Naive thymus-derived CD4-positive, alpha-beta T cell (primary cell): ENCODE measurements at regions not wholly inside any gene's neighbourhood (a gene's known extent, or its start where the extent isn't known, plus 50 kb on each side); places are given as distances from the start of the nearest gene placed in this dataset.

Experiments used
- ATAC-seq: fragments of 150-1000 bp; cut with Tn5 transposase; 2 replicates; pipeline ENCODE4 v1.10.0; 2021; ENCODE audit warnings: mild to moderate bottlenecking, moderate library complexity
- CTCF ChIA-PET: fragments of 350-600 bp; sonication (Branson Sonifier 250); formaldehyde crosslinking; loops from one replicate; lab custom pipeline; 2021; ENCODE audit warnings: antibody characterized with exemption; lab: Charles Lee
- POLR2A ChIA-PET: fragments of 350-600 bp; sonication (Branson Sonifier 250); formaldehyde crosslinking; loops from one replicate; lab custom pipeline; 2021; ENCODE audit warnings: antibody characterized with exemption, inconsistent platforms; lab: Charles Lee
- DNase-seq, 9 donors: peaks; one replicate each; pipeline versions ENCODE4 v3.0.0 to v3.0.0-alpha.2; 2020 to 2022; ENCODE audit warnings: mixed read lengths in 1 of 9
- H3K27ac ChIP-seq: one replicate; pipeline ENCODE4 v1.7.0; 2013; ENCODE audit warnings: mild to moderate bottlenecking, low read depth, low read length, moderate library complexity
- H3K27me3 ChIP-seq, 2 donors: one replicate each; pipeline ENCODE4 v1.7.0; 2013; ENCODE audit warnings: low read length in 2 of 2, mild to moderate bottlenecking in 2 of 2, moderate library complexity in 2 of 2; ENCODE audit not compliant: control insufficient read depth in 2 of 2, insufficient read depth in 2 of 2
- H3K36me3 ChIP-seq, 3 experiments: 1 replicate in 2 of 3; 2 replicates in 1 of 3; pipeline ENCODE4 v1.7.0; 2013; ENCODE audit warnings: low read length in 3 of 3, mild to moderate bottlenecking in 3 of 3, moderate library complexity in 1 of 3; ENCODE audit not compliant: insufficient read depth in 3 of 3, control insufficient read depth in 2 of 3
- H3K4me1 ChIP-seq, 2 donors: one replicate each; pipeline ENCODE4 v1.7.0; 2013; ENCODE audit warnings: low read length in 2 of 2, mild to moderate bottlenecking in 2 of 2, moderate library complexity in 1 of 2; ENCODE audit not compliant: control insufficient read depth in 2 of 2, insufficient read depth in 2 of 2
- H3K4me3 ChIP-seq: 2 replicates; pipeline ENCODE4 v1.7.0; 2013; ENCODE audit warnings: mild to moderate bottlenecking, low read length
- H3K9me3 ChIP-seq, 3 experiments: 1 replicate in 2 of 3; 2 replicates in 1 of 3; pipeline ENCODE4 v1.7.0; 2013; ENCODE audit warnings: low read length in 3 of 3; ENCODE audit not compliant: control insufficient read depth in 2 of 3
- H3K27ac Mint-ChIP-seq, 9 donors: one replicate each; pipeline ENCODE4 v1.8.0; 2020 to 2022; ENCODE audit warnings: mixed read lengths in 9 of 9, mild to moderate bottlenecking in 8 of 9, moderate library complexity in 5 of 9, inconsistent platforms in 2 of 9
- H3K27me3 Mint-ChIP-seq, 5 donors: one replicate each; pipeline ENCODE4 v1.8.0; 2021 to 2022; ENCODE audit warnings: mixed read lengths in 5 of 5, mild to moderate bottlenecking in 1 of 5
- H3K36me3 Mint-ChIP-seq, 5 donors: one replicate each; pipeline ENCODE4 v1.8.0; 2020 to 2022; ENCODE audit warnings: mixed read lengths in 5 of 5, mild to moderate bottlenecking in 3 of 5, inconsistent platforms in 1 of 5
- H3K4me1 Mint-ChIP-seq, 7 donors: one replicate each; pipeline ENCODE4 v1.8.0; 2020 to 2022; ENCODE audit warnings: mixed read lengths in 7 of 7, mild to moderate bottlenecking in 3 of 7, inconsistent platforms in 1 of 7
- H3K4me3 Mint-ChIP-seq, 10 donors: one replicate each; pipeline ENCODE4 v1.8.0; 2020 to 2022; ENCODE audit warnings: mild to moderate bottlenecking in 10 of 10, mixed read lengths in 10 of 10, moderate library complexity in 6 of 10, inconsistent platforms in 2 of 10
- H3K9me3 Mint-ChIP-seq, 11 donors: one replicate each; pipeline ENCODE4 v1.8.0; 2020 to 2022; ENCODE audit warnings: mixed read lengths in 11 of 11, mild to moderate bottlenecking in 4 of 11, inconsistent platforms in 1 of 11, moderate library complexity in 1 of 11
- intact Hi-C, 2 donors: fragments of 100-400 bp; cut with micrococcal nuclease; formaldehyde crosslinking; loops; one replicate each; pipeline ENCODE4 v1.15.1; 2023

- H3K27me3 Mint-ChIP-seq = no peaks in the 10 kb centered on the region
- Histone ChIP-seq H3K4me3 (no peak overlapping the region), H3K36me3 (no peaks in the 10 kb centered on the region), H3K27me3 (no peaks in the 10 kb centered on the region), H3K9me3 (no peaks in the 10 kb centered on the region), H3K27ac (no peak overlapping the region), H3K4me1 (no peaks in the 10 kb centered on the region)
- DNase-seq (no peak), ATAC-seq (no peak)
- intact Hi-C loops = no loop called here
- no peak overlapping the region for H3K4me3 Mint-ChIP-seq
- H3K36me3 Mint-ChIP-seq = no peaks in the 10 kb centered on the region
- H3K4me1 Mint-ChIP-seq = no peaks in the 10 kb centered on the region
- no peak overlapping the region for H3K27ac Mint-ChIP-seq
- ChIA-PET POLR2A (no interaction called here), CTCF (no interaction called here)
- H3K9me3 Mint-ChIP-seq = peaks cover 0 to 39% (median 15%) of the 10 kb centered on the region in 11 donors
These were observed 1097.0 kb upstream of the ADGRB3 start for GRCh38 chr6:67538032-67538431.

- Mint-ChIP-seq H3K4me1 (no peaks in the 10 kb centered on the region), H3K4me3 (no peak overlapping the region), H3K36me3 (no peaks in the 10 kb centered on the region), H3K9me3 (peaks cover 0 to 32% (median 13%) of the 10 kb centered on the region in 11 donors), H3K27ac (no peak overlapping the region), H3K27me3 (no peaks in the 10 kb centered on the region)
- intact Hi-C loops = no loop called here
- ChIA-PET CTCF (no interaction called here), POLR2A (no interaction called here)
- no peak overlapping the region for H3K27ac ChIP-seq
- H3K27me3 ChIP-seq = no peaks in the 10 kb centered on the region
- no peaks in the 10 kb centered on the region for H3K36me3 ChIP-seq
- H3K4me1 ChIP-seq = no peaks in the 10 kb centered on the region
- peaks cover 0 to 6% (median 0%) of the 10 kb centered on the region in 3 experiments for H3K9me3 ChIP-seq
- DNase-seq (no peak), ATAC-seq (no peak)
- no peak overlapping the region for H3K4me3 ChIP-seq
These were observed 1099.1 kb upstream of the ADGRB3 start for GRCh38 chr6:67535946-67536345.

GRCh38 chr6:67506352-67506751 lies 1128.7 kb upstream of the ADGRB3 start:
- Mint-ChIP-seq H3K27ac (no peak overlapping the region), H3K9me3 (peaks cover 0 to 18% (median 7%) of the 10 kb centered on the region in 11 donors), H3K36me3 (no peaks in the 10 kb centered on the region), H3K27me3 (no peaks in the 10 kb centered on the region), H3K4me1 (no peaks in the 10 kb centered on the region), H3K4me3 (no peak overlapping the region)
- Histone ChIP-seq H3K9me3 (no peaks in the 10 kb centered on the region), H3K36me3 (no peaks in the 10 kb centered on the region), H3K4me3 (no peak overlapping the region), H3K27ac (no peak overlapping the region), H3K4me1 (no peaks in the 10 kb centered on the region), H3K27me3 (no peaks in the 10 kb centered on the region)
- ChIA-PET CTCF (no interaction called here), POLR2A (no interaction called here)
- DNase-seq = no peak
- ATAC-seq = no peak
- intact Hi-C loops = no loop called here

- Mint-ChIP-seq H3K4me3 (no peak overlapping the region), H3K4me1 (no peaks in the 10 kb centered on the region), H3K36me3 (no peaks in the 10 kb centered on the region), H3K9me3 (peaks cover 0 to 23% (median 6%) of the 10 kb centered on the region in 11 donors), H3K27me3 (no peaks in the 10 kb centered on the region), H3K27ac (no peak overlapping the region)
- Histone ChIP-seq H3K36me3 (no peaks in the 10 kb centered on the region), H3K4me3 (no peak overlapping the region), H3K27me3 (no peaks in the 10 kb centered on the region), H3K27ac (no peak overlapping the region), H3K9me3 (no peaks in the 10 kb centered on the region), H3K4me1 (no peaks in the 10 kb centered on the region)
- intact Hi-C loops = no loop called here
- ChIA-PET POLR2A (no interaction called here), CTCF (no interaction called here)
- ATAC-seq = no peak
- no peak for DNase-seq
These were observed 1133.3 kb upstream of the ADGRB3 start for GRCh38 chr6:67501755-67502154.

- POLR2A ChIA-PET = no interaction called here
- intact Hi-C loops = no loop called here
- CTCF ChIA-PET = no interaction called here
These were observed 1137.3 kb upstream of the ADGRB3 start for GRCh38 chr6:67497749-67498148.

GRCh38 chr6:67496191-67496590 lies 1138.9 kb upstream of the ADGRB3 start:
- H3K36me3 Mint-ChIP-seq = no peaks in the 10 kb centered on the region
- Histone ChIP-seq H3K27me3 (no peaks in the 10 kb centered on the region), H3K4me1 (no peaks in the 10 kb centered on the region), H3K4me3 (no peak overlapping the region), H3K27ac (no peak overlapping the region), H3K9me3 (no peaks in the 10 kb centered on the region), H3K36me3 (no peaks in the 10 kb centered on the region)
- no peak overlapping the region for H3K27ac Mint-ChIP-seq
- CTCF ChIA-PET = no interaction called here
- H3K4me3 Mint-ChIP-seq = no peak overlapping the region
- DNase-seq (no peak), ATAC-seq (no peak)
- peaks cover 0 to 32% (median 4%) of the 10 kb centered on the region in 11 donors for H3K9me3 Mint-ChIP-seq
- POLR2A ChIA-PET = no interaction called here
- H3K27me3 Mint-ChIP-seq = no peaks in the 10 kb centered on the region
- H3K4me1 Mint-ChIP-seq = no peaks in the 10 kb centered on the region
- intact Hi-C loops = no loop called here

More at GRCh38 chr6:67497749-67498148, 1137.3 kb upstream of the ADGRB3 start:
- Histone ChIP-seq H3K4me1 (no peaks in the 10 kb centered on the region), H3K9me3 (no peaks in the 10 kb centered on the region), H3K27ac (no peak overlapping the region), H3K27me3 (no peaks in the 10 kb centered on the region), H3K4me3 (no peak overlapping the region), H3K36me3 (no peaks in the 10 kb centered on the region)
- Mint-ChIP-seq H3K27ac (no peak overlapping the region), H3K36me3 (no peaks in the 10 kb centered on the region), H3K4me1 (no peaks in the 10 kb centered on the region), H3K9me3 (peaks cover 0 to 27% (median 5%) of the 10 kb centered on the region in 11 donors), H3K27me3 (no peaks in the 10 kb centered on the region), H3K4me3 (no peak overlapping the region)
- no peak for DNase-seq
- ATAC-seq = no peak

- no peak overlapping the region for H3K4me3 ChIP-seq
- Mint-ChIP-seq H3K27ac (no peak overlapping the region), H3K4me1 (no peaks in the 10 kb centered on the region), H3K4me3 (no peak overlapping the region), H3K27me3 (no peaks in the 10 kb centered on the region), H3K36me3 (no peaks in the 10 kb centered on the region), H3K9me3 (peaks cover 0 to 41% (median 9%) of the 10 kb centered on the region in 11 donors)
- ChIA-PET POLR2A (no interaction called here), CTCF (no interaction called here)
- ATAC-seq (no peak), DNase-seq (no peak)
- H3K27me3 ChIP-seq = no peaks in the 10 kb centered on the region
- intact Hi-C loops = no loop called here
- H3K27ac ChIP-seq = no peak overlapping the region
- no peaks in the 10 kb centered on the region for H3K36me3 ChIP-seq
- no peaks in the 10 kb centered on the region for H3K4me1 ChIP-seq
- H3K9me3 ChIP-seq = no peaks in the 10 kb centered on the region
These were observed 1141.4 kb upstream of the ADGRB3 start for GRCh38 chr6:67493682-67494081.
